ENCODE measurements at regions not wholly inside any gene's neighbourhood (a gene's known extent, or its start where the extent isn't known, plus 50 kb on each side); places are given as distances from the start of the nearest gene placed in this dataset.

DNA sequence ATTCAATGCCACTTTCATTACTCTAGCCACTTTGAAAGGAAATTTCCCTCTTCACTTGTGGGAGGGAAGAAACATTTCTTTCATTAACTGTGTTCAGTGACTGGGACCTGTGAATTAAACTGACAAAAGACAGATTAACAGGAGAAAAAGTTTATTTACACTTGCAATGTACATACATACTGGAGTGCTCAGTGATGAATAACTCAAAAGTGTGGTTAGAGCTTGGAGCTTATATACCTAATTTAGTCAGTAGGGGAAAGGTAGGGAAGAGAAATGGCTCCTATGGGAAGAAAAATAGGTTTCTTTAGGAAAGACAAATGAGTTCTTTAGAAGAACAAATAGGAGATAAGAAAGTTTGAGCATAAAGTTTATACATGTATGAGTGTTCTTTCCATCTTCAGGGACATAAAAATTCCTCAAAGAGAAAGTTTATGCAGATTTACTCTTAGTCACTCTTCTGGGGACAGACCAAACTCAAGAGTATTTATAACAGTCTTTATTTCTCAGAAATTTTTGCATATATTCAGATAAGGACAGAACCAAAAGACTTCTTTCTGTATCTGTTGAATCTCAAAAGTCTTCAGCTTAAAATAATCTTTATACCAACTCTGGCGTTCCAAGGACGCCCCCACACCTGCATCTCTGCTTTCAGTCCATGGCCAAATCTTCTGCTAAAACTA lies 120.0 kb upstream of the RAI14 start:
- H3K27me3 Mint-ChIP-seq (ENCODE audit: low read depth): no peaks in the 10 kb centered on the region
- peak overlapping the region; percentile 98 for H3K27ac Mint-ChIP-seq (ENCODE audit: unreplicated experiment)
- DNase-seq (ENCODE audit: low spot score): no peak
- no peak for TF ChIP-seq CTCF (IDR thresholded peaks at IDR 0.05)
- H3K36me3 Mint-ChIP-seq (ENCODE audit: low read depth): no peaks in the 10 kb centered on the region
- H3K4me1 Mint-ChIP-seq (ENCODE audit: low read depth): peaks cover 73% of the 10 kb centered on the region
- no peak overlapping the region for H3K4me3 Mint-ChIP-seq (ENCODE audit: unreplicated experiment)
- no peaks in the 10 kb centered on the region for H3K9me3 Mint-ChIP-seq (ENCODE audit: low read depth)

- Mint-ChIP-seq H3K27me3 (ENCODE audit: low read depth) (no peaks in the 10 kb centered on the region), H3K36me3 (ENCODE audit: low read depth) (no peaks in the 10 kb centered on the region), H3K4me1 (ENCODE audit: low read depth) (peaks cover 68% of the 10 kb centered on the region), H3K9me3 (ENCODE audit: low read depth) (no peaks in the 10 kb centered on the region), H3K27ac (ENCODE audit: unreplicated experiment) (no peak overlapping the region), H3K4me3 (ENCODE audit: unreplicated experiment) (no peak overlapping the region)
- TF ChIP-seq CTCF (IDR thresholded peaks at IDR 0.05): no peak
- DNase-seq (ENCODE audit: low spot score): no peak
Measured at GRCh38 chr5:34536699-34537098, 119.4 kb upstream of the RAI14 start.

DNA sequence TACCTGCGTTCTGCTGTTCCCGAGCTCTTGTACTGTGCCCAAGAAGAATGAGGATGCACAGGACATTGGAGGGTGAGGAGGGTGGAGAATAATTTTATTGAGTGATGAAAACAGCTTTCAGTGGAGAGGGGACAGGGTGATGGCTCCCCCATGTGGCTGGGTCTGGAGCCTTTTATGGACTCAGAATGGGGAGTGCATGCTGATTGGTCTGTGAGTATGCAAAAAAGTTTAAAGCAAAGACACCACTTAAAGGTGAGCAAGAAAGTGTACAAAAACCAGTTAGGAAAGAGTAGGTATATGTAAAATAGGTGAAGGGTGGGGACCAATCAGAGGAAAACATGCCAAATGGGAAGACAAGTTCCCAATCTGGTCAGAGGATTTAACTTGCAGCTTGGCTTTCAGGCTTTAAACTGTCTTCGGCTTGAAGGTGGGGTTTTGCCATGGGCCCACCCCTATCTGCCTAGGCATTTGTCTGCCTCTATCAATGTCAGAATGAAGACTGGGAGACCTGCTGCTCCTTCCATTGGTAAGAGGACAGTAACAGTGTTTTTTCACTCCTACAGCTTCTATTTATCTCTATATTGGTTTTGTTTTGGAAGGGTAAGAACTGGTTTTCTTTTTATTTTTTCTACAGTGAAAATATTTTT lies 118.0 kb upstream of the RAI14 start:
- H3K9me3 Mint-ChIP-seq (ENCODE audit: low read depth): no peaks in the 10 kb centered on the region
- H3K36me3 Mint-ChIP-seq (ENCODE audit: low read depth): no peaks in the 10 kb centered on the region
- peaks cover 53% of the 10 kb centered on the region for H3K4me1 Mint-ChIP-seq (ENCODE audit: low read depth)
- peak; percentile 51 for TF ChIP-seq CTCF (IDR thresholded peaks at IDR 0.05)
- peak overlapping the region; percentile 9 for H3K27ac Mint-ChIP-seq (ENCODE audit: unreplicated experiment)
- DNase-seq (ENCODE audit: low spot score): no peak
- H3K4me3 Mint-ChIP-seq (ENCODE audit: unreplicated experiment): no peak overlapping the region
- H3K27me3 Mint-ChIP-seq (ENCODE audit: low read depth): no peaks in the 10 kb centered on the region

GRCh38 chr5:34539183-34539582 lies 116.9 kb upstream of the RAI14 start:
- Mint-ChIP-seq H3K9me3 (ENCODE audit: low read depth) (peaks cover 4% of the 10 kb centered on the region), H3K27ac (ENCODE audit: unreplicated experiment) (no peak overlapping the region), H3K36me3 (ENCODE audit: low read depth) (peaks cover 2% of the 10 kb centered on the region), H3K4me3 (ENCODE audit: unreplicated experiment) (no peak overlapping the region), H3K4me1 (ENCODE audit: low read depth) (peaks cover 43% of the 10 kb centered on the region), H3K27me3 (ENCODE audit: low read depth) (no peaks in the 10 kb centered on the region)
- DNase-seq (ENCODE audit: low spot score): no peak
- TF ChIP-seq CTCF (IDR thresholded peaks at IDR 0.05): no peak

- peaks cover 7% of the 10 kb centered on the region for H3K36me3 Mint-ChIP-seq (ENCODE audit: low read depth)
- peaks cover 12% of the 10 kb centered on the region for H3K9me3 Mint-ChIP-seq (ENCODE audit: low read depth)
- no peak overlapping the region for H3K4me3 Mint-ChIP-seq (ENCODE audit: unreplicated experiment)
- no peak for DNase-seq (ENCODE audit: low spot score)
- H3K27me3 Mint-ChIP-seq (ENCODE audit: low read depth): no peaks in the 10 kb centered on the region
- no peak overlapping the region for H3K27ac Mint-ChIP-seq (ENCODE audit: unreplicated experiment)
- no peak for TF ChIP-seq CTCF (IDR thresholded peaks at IDR 0.05)
- peaks cover 24% of the 10 kb centered on the region for H3K4me1 Mint-ChIP-seq (ENCODE audit: low read depth)
Measured at GRCh38 chr5:34541067-34541466, 115.1 kb upstream of the RAI14 start.
